HCT116 (cell line): ENCODE measurements at regions not wholly inside any gene's neighbourhood (a gene's known extent, or its start where the extent isn't known, plus 50 kb on each side); places are given as distances from the start of the nearest gene placed in this dataset.

Experiments
- ATAC-seq: fragments of 200-7000 bp; cut with Tn5 transposase; 2 replicates; pipeline ENCODE4 v1.9.1; 2020; ENCODE audit warnings: mild to moderate bottlenecking, moderate library complexity
- BruUV-seq: library from RNA; stranded (reverse); fragments of 400-500 nt; replicated peaks from 2 replicates; lab custom pipeline; 2021; lab: Mats Ljungman, UMichigan
- CTCF ChIA-PET: fragments of 300-600 bp; sonication (Branson Sonifier 250); formaldehyde crosslinking; loops from one replicate; lab custom pipeline; 2021; ENCODE audit warnings: antibody characterized with exemption; lab: Charles Lee
- POLR2A ChIA-PET: fragments of 300-600, 350-600 bp; sonication (Branson Sonifier 250); formaldehyde crosslinking; loops from one replicate; lab custom pipeline; 2021; ENCODE audit warnings: antibody characterized with exemption; lab: Charles Lee
- RAD21 ChIA-PET, 2 experiments: fragments of 300-600 bp; sonication (Branson Sonifier 250); formaldehyde crosslinking; loops; one replicate each; lab custom pipeline; 2023; ENCODE audit warnings: low total read pairs in 2 of 2; ENCODE audit not compliant: uncharacterized antibody in 2 of 2, unreplicated experiment in 2 of 2, low non-redundant PET in 1 of 2; lab: Charles Lee
- DNase-seq: peaks from one replicate; pipeline ENCODE4 v3.0.0-alpha.2; 2010; ENCODE audit warnings: low read depth, low spot score
- H2AFZ ChIP-seq: fragments of 200-600 bp; shearing (Covaris generic), sonication (generic); 2 replicates; pipeline ENCODE4 v1.6.1; 2017; ENCODE audit warnings: low read depth, mixed run types, mixed read lengths, antibody characterized with exemption, low read length; ENCODE audit not compliant: poor library complexity, severe bottlenecking
- H3K27ac ChIP-seq: 2 replicates; pipeline ENCODE4 v1.5.1; 2012; ENCODE audit warnings: low read depth, low read length
- H3K27me3 ChIP-seq: fragments of 200-600 bp; sonication (generic); 2 replicates; pipeline ENCODE4 v1.6.1; 2016; ENCODE audit warnings: mixed run types, low read length, mixed read lengths; ENCODE audit not compliant: insufficient read depth
- H3K36me3 ChIP-seq, 2 experiments: fragments of 200-500 bp in 1 of 2; fragments of 200-600 bp in 1 of 2; sonication (Bioruptor generic) in 1 of 2; sonication (generic) in 1 of 2; 2 replicates each; pipeline versions ENCODE4 v1.5.1 to v1.6.1; 2014 to 2016; ENCODE audit warnings: low read length in 2 of 2, inconsistent platforms in 1 of 2, mixed read lengths in 1 of 2, mixed run types in 1 of 2; ENCODE audit not compliant: insufficient read depth in 2 of 2, control insufficient read depth in 1 of 2
- H3K4me1 ChIP-seq, 2 experiments: fragments of 200-600 bp in 1 of 2; sonication (generic) in 1 of 2; 2 replicates each; pipeline versions ENCODE4 v1.5.1 to v1.6.1; 2012 to 2017; ENCODE audit warnings: low read length in 2 of 2, inconsistent platforms in 1 of 2, mild to moderate bottlenecking in 1 of 2, mixed read lengths in 1 of 2, mixed run types in 1 of 2, moderate library complexity in 1 of 2; ENCODE audit not compliant: insufficient read depth in 2 of 2, control insufficient read depth in 1 of 2
- H3K4me2 ChIP-seq: fragments of 200-600 bp; sonication (generic); 2 replicates; pipeline ENCODE4 v1.6.1; 2017; ENCODE audit warnings: mixed run types, low read length, mixed read lengths
- H3K4me3 ChIP-seq, 2 experiments: fragments of 200-600 bp in 1 of 2; sonication (generic) in 1 of 2; replicated peaks in 1 of 2; 2 replicates each; pipeline ENCODE4 v1.5.1; 2011 to 2016; ENCODE audit warnings: low read length in 2 of 2, control low read depth in 1 of 2, low read depth in 1 of 2, mild to moderate bottlenecking in 1 of 2, mixed read lengths in 1 of 2, mixed run types in 1 of 2
- H3K79me2 ChIP-seq: fragments of 200-600 bp; sonication (generic); 2 replicates; pipeline ENCODE4 v1.6.1; 2017; ENCODE audit warnings: mild to moderate bottlenecking, mixed run types, low read length, moderate library complexity, mixed read lengths; ENCODE audit not compliant: insufficient read depth
- H3K9ac ChIP-seq: fragments of 200-600 bp; sonication (generic); 2 replicates; pipeline ENCODE4 v1.6.1; 2016; ENCODE audit warnings: low read length, mixed read lengths
- H3K9me2 ChIP-seq: fragments of 200-600 bp; sonication (generic), shearing (Covaris generic); 2 replicates; pipeline ENCODE4 v1.6.1; 2017; ENCODE audit warnings: mixed run types, mild to moderate bottlenecking, moderate library complexity; ENCODE audit not compliant: insufficient read depth
- H3K9me3 ChIP-seq, 2 experiments: fragments of 200-500 bp in 1 of 2; fragments of 200-600 bp in 1 of 2; sonication (Bioruptor generic) in 1 of 2; sonication (generic) in 1 of 2; 2 replicates each; pipeline ENCODE4 v1.6.1; 2014 to 2017; ENCODE audit warnings: low read length in 2 of 2, mixed read lengths in 2 of 2, inconsistent platforms in 1 of 2, low read depth in 1 of 2, mild to moderate bottlenecking in 1 of 2, mixed run types in 1 of 2, moderate library complexity in 1 of 2; ENCODE audit not compliant: control insufficient read depth in 1 of 2, insufficient read depth in 1 of 2
- H4K20me1 ChIP-seq: fragments of 200-600 bp; sonication (generic), shearing (Covaris generic); 2 replicates; pipeline ENCODE4 v1.6.1; 2017; ENCODE audit warnings: mixed run types, mild to moderate bottlenecking, moderate library complexity; ENCODE audit not compliant: insufficient read depth
- EZH2phosphoT487 ChIP-seq: fragments of 200-600 bp; IDR thresholded peaks from 2 replicates; pipeline ENCODE4 v1.6.1; 2018; ENCODE audit warnings: antibody characterized with exemption, borderline replicate concordance
- RAD21 ChIP-seq: IDR thresholded peaks from 2 replicates; pipeline ENCODE4 v1.6.1; 2012; ENCODE audit warnings: low read depth, mild to moderate bottlenecking
- TCF7L2 ChIP-seq: IDR thresholded peaks from 2 replicates; pipeline ENCODE4 v1.7.0; 2011; ENCODE audit warnings: borderline replicate concordance, inconsistent platforms; ENCODE audit not compliant: insufficient read depth, insufficient read length; ENCODE audit errors: extremely low read depth
- YY1 ChIP-seq: IDR thresholded peaks from 2 replicates; pipeline ENCODE4 v1.6.1; 2011; ENCODE audit warnings: low read length, low read depth, moderate library complexity, mild to moderate bottlenecking; ENCODE audit not compliant: insufficient replicate concordance; ENCODE audit errors: extremely low read depth
- ZBTB33 ChIP-seq: IDR thresholded peaks from 2 replicates; pipeline ENCODE4 v1.6.1; 2011; ENCODE audit warnings: mild to moderate bottlenecking, low read length, moderate library complexity; ENCODE audit not compliant: insufficient replicate concordance; ENCODE audit errors: extremely low read depth
- intact Hi-C: fragments of 100-400 bp; cut with micrococcal nuclease; formaldehyde crosslinking; loops from 2 replicates; pipeline ENCODE4 v1.10.0; 2022
- TF ChIP-seq, protein P1 (sequence below): IDR thresholded peaks from 2 replicates; pipeline ENCODE4 v1.6.1; 2012; ENCODE audit warnings: low read depth

- H3K4me3 ChIP-seq: no peak overlapping the region
- H4K20me1 ChIP-seq: no peaks in the 10 kb centered on the region
- no peaks in the 10 kb centered on the region for H3K4me1 ChIP-seq
- BruUV-seq: no TSS peak
- no peaks in the 10 kb centered on the region for H3K9me3 ChIP-seq
- ChIA-PET POLR2A (no interaction called here), CTCF (no interaction called here), RAD21 (no interaction called here)
- no peak overlapping the region for H3K4me2 ChIP-seq
- DNase-seq (no peak), ATAC-seq (no peak)
- H3K79me2 ChIP-seq: no peaks in the 10 kb centered on the region
- H3K36me3 ChIP-seq: no peaks in the 10 kb centered on the region
- H3K9ac ChIP-seq: no peak overlapping the region
- no peak overlapping the region for H2AFZ ChIP-seq
- no peak overlapping the region for H3K27ac ChIP-seq
- no peaks in the 10 kb centered on the region for H3K9me2 ChIP-seq
- intact Hi-C loops: no loop called here
- no peak for TF ChIP-seq ZBTB33
- no peak for TF ChIP-seq EZH2phosphoT487
- no peak for TF ChIP-seq TCF7L2
- TF ChIP-seq RAD21: no peak
- no peak for TF ChIP-seq YY1
- TF ChIP-seq, protein P1, sequence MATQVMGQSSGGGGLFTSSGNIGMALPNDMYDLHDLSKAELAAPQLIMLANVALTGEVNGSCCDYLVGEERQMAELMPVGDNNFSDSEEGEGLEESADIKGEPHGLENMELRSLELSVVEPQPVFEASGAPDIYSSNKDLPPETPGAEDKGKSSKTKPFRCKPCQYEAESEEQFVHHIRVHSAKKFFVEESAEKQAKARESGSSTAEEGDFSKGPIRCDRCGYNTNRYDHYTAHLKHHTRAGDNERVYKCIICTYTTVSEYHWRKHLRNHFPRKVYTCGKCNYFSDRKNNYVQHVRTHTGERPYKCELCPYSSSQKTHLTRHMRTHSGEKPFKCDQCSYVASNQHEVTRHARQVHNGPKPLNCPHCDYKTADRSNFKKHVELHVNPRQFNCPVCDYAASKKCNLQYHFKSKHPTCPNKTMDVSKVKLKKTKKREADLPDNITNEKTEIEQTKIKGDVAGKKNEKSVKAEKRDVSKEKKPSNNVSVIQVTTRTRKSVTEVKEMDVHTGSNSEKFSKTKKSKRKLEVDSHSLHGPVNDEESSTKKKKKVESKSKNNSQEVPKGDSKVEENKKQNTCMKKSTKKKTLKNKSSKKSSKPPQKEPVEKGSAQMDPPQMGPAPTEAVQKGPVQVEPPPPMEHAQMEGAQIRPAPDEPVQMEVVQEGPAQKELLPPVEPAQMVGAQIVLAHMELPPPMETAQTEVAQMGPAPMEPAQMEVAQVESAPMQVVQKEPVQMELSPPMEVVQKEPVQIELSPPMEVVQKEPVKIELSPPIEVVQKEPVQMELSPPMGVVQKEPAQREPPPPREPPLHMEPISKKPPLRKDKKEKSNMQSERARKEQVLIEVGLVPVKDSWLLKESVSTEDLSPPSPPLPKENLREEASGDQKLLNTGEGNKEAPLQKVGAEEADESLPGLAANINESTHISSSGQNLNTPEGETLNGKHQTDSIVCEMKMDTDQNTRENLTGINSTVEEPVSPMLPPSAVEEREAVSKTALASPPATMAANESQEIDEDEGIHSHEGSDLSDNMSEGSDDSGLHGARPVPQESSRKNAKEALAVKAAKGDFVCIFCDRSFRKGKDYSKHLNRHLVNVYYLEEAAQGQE: no peak
- H3K27me3 ChIP-seq: peaks cover 3% of the 10 kb centered on the region; the same call in 1 of the 2 replicates
These were observed 72.0 kb upstream of the KLF13 start for GRCh38 chr15:31254431-31255175.
